HL-60 (cell line): ENCODE measurements at regions not wholly inside any gene's neighbourhood (a gene's known extent, or its start where the extent isn't known, plus 50 kb on each side); places are given as distances from the start of the nearest gene placed in this dataset.

Experiments
- CTCF ChIP-seq: IDR thresholded peaks from one replicate; pipeline ENCODE4 v1.5.1; 2011; ENCODE audit warnings: low read length, control low read depth, inconsistent platforms; ENCODE audit not compliant: insufficient read depth
- POLR2AphosphoS5 ChIP-seq: IDR thresholded peaks from 2 replicates; pipeline ENCODE4 v1.6.1; 2012; ENCODE audit warnings: low read depth
- SPI1 ChIP-seq: IDR thresholded peaks from 2 replicates; pipeline ENCODE4 v1.6.1; 2012; ENCODE audit warnings: low read depth, mild to moderate bottlenecking, borderline replicate concordance
- TF ChIP-seq, protein P1 (sequence below): IDR thresholded peaks from 2 replicates; pipeline ENCODE4 v1.6.1; 2012; ENCODE audit warnings: low read depth; ENCODE audit not compliant: insufficient replicate concordance

DNA sequence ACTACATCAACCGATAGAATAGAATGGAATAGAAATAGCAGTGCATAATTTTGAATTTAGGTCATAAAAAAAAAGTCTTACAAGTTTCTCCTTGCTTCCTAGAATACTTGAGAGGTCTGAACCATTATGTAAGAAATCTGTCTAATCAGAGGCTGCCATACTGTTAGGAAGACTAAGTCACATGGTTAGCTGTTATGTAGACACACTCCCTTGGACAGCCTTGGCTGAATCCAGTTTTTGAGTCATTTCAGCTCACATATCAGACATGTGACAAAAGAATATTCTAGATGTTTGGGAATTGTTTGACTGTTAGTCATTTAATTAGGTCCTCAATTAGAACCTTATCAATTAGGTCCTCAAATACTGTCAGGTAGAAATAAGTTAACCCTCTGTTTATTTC lies 1601.4 kb downstream of the GRIK2 start:
- TF ChIP-seq CTCF (no peak), POLR2AphosphoS5 (no peak), SPI1 (no peak)
- TF ChIP-seq, protein P1, sequence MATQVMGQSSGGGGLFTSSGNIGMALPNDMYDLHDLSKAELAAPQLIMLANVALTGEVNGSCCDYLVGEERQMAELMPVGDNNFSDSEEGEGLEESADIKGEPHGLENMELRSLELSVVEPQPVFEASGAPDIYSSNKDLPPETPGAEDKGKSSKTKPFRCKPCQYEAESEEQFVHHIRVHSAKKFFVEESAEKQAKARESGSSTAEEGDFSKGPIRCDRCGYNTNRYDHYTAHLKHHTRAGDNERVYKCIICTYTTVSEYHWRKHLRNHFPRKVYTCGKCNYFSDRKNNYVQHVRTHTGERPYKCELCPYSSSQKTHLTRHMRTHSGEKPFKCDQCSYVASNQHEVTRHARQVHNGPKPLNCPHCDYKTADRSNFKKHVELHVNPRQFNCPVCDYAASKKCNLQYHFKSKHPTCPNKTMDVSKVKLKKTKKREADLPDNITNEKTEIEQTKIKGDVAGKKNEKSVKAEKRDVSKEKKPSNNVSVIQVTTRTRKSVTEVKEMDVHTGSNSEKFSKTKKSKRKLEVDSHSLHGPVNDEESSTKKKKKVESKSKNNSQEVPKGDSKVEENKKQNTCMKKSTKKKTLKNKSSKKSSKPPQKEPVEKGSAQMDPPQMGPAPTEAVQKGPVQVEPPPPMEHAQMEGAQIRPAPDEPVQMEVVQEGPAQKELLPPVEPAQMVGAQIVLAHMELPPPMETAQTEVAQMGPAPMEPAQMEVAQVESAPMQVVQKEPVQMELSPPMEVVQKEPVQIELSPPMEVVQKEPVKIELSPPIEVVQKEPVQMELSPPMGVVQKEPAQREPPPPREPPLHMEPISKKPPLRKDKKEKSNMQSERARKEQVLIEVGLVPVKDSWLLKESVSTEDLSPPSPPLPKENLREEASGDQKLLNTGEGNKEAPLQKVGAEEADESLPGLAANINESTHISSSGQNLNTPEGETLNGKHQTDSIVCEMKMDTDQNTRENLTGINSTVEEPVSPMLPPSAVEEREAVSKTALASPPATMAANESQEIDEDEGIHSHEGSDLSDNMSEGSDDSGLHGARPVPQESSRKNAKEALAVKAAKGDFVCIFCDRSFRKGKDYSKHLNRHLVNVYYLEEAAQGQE: no peak
